HG03159 (cell line): ENCODE measurements at regions not wholly inside any gene's neighbourhood (a gene's known extent, or its start where the extent isn't known, plus 50 kb on each side); places are given as distances from the start of the nearest gene placed in this dataset.
"Not testable (repeated sequence)": the region's sequence is repeated elsewhere in the genome, so short reads cannot be mapped to it uniquely, and the experiment has no call there.

Experiments
- ATAC-seq: cut with Tn5 transposase; IDR thresholded peaks from one replicate; pipeline ENCODE4 v1.9.1; 2021; ENCODE audit warnings: mild to moderate bottlenecking, moderate library complexity; ENCODE audit not compliant: unreplicated experiment

DNA sequence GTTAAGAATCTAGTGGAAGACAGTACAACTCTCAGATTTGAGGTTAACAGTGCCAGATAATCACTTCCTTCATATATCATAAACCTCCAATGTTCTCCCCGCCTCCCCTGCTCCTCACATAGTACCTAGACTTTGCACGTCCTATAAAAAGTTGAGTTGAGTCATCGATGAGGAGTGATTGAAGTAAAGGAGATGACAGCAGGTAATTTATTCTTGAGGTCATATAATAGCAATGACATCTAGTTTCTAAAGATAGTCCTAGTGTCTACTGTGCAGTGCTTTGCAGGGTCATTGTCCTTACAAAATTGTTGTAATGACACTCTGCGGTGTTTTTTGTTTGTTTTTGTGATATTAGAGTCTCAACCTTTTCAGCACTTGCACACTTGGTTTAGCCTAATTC lies 510.5 kb upstream of the LRFN5 start:
- ATAC-seq = no peak

DNA sequence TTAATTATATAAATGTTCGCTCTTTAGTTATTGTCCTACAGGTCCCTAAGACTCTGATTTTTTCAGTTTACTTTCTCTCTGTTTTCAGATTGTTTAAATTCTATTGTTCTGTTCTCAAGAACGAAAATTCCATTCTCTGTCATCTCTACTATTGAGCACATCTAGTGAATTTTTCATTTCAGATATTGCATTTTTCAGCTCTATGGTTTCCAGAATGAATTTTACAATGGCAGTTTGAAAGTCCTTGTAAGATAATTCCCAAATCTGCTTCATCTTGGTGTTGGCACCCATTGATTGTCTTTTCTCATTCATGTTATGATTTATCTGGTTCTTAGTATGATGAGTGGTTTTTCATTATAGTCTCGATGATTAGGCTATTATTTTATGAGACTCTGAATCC lies 519.6 kb upstream of the LRFN5 start:
- no peak for ATAC-seq

DNA sequence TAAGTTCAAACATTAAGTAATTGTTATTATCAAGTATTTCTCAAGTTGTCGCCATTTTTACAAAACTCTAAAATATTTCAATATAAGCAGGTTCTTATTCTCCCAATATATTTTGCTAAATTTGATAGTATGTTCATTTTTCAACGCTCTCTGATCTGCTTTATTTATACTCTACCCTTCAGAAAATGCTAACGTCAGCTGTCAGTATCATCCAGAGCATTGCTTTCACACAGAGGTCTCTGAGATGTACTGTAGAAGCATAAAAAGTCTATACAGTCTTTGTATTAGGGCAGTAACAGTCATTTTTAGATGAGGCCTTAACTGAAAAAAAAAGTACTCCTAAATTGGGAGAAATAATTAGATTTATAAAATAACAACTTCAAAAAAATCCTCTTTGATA lies 533.1 kb upstream of the LRFN5 start:
- no peak for ATAC-seq

DNA sequence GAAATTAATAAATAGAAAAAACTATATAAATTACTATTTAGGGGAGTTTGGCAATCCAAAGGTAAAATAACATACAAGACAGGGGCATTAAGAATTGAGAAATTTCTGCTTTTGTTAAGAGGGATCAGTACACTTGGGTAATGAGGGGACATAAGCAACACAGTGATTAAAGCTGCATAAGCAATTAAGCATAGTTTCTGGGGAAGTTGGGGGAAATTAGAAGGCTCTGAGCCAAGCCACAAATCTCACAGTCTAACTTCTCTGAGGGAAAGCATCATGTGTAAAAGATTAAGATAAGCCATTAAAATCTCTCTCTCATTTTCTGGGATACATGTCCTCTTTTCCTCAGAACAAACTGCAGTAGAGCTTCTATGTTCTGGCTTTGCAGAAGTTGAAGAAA lies 533.9 kb upstream of the LRFN5 start:
- no peak for ATAC-seq

DNA sequence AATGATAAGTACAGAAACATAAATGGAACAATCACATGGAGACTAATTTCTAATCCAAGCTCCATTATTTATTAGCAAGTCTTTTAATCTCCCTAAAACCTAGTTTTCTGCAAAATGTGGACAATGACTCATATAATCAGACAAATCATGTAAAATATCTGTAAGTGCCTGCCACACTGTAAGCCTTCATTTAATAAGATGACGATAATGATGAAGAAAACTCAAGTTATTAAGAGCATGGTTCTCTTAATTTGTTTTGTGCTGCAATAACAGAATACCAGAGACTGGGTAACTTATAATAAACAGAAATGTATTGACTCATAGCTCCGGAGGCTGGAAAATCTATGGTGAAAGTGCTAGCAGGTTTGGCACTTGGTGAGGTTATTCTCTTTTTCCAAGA lies 535.3 kb upstream of the LRFN5 start:
- ATAC-seq = no peak

DNA sequence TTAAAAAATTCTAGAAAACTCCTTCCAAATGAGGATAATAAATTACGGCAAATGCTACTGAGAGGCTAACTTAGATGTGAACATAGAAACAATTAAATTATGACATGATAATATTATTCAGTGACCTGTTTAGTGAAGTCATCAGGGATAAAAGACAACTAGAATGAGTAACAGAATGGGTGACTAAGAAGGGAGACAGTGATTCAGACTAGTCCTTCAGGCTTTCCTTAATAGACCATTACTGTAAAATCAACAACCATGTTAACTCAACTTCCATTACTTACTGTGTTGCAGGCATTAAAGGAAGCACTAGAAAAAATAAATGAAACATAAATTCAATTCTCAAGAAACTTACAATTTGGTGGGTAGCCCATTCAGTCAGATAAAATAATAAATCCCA lies 543.9 kb upstream of the LRFN5 start:
- ATAC-seq = no peak

DNA sequence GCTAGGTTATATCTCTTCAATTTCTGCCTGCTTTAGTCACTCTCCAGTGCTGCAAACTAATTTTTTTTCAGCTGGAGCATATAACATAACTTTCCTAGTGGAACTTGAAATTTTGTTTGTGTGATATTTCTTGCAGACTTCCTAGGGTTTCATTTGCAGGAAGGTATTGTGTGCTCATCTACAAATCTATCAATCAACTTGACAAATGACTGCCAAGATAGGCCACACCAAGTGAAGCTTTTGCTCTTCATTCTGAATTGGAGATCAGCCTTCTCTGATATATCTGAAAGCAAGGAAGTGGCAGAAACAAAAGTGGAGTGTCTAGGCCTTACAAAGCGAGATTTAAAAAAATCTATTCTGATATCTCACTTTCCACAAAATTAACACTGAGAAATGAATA lies 551.1 kb upstream of the LRFN5 start:
- ATAC-seq = no peak

DNA sequence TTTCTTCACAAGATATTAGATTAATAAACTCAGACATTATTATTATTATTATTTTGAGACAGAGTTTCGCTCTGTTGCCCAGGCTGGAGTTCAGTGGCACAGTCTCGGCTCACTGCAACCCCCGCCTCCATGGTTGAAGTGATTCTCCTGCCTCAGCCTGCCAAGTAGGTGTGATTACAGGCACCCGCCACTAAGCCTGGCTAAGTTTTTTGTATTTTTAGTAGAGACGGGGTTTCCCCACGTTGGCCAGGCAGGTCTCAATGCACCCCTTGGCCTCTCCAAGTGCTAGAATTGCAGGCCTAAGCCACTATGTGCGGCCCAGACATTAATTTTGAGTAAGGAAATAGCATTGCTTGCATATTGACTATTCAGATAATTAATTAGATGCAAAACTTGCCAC lies 554.9 kb upstream of the LRFN5 start:
- ATAC-seq = no peak

DNA sequence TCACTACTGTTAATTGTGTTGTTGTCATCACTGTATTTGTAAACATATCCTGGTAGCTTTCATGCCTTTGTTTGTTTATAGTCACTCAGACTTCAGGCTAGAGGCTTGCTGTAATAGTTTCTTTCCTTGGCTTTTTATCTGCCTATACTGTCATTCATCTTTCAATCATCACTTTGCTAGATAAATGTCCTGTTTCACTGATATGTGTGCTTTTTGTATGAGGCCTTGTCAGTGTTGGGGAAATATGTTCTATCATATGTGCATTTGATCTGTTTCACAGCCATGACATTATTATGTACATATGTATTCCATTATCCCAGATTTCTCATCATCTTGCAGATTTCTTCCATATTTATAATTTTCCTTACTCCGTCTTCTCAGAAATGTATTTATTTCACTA lies 558.9 kb upstream of the LRFN5 start:
- ATAC-seq = no peak

DNA sequence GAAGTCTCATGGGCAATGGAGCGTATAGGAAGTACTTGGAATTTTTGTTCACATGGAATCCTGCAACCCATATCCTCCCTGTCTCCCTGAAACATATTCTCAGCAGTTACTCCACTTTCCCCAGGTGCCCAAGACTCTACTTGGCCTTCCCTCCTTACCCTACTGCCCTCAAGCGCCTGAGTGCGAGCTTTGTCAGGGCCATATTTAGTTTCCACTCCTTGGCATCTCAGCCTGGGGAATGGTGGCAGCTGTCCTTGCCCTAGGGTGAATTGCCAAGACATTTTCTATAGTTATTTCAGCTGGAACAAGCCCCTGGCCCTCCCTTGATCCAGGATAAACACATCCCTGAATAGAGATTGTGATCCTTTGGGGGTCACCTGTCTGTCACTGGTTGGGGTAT lies 569.3 kb upstream of the LRFN5 start:
- ATAC-seq = no peak

DNA sequence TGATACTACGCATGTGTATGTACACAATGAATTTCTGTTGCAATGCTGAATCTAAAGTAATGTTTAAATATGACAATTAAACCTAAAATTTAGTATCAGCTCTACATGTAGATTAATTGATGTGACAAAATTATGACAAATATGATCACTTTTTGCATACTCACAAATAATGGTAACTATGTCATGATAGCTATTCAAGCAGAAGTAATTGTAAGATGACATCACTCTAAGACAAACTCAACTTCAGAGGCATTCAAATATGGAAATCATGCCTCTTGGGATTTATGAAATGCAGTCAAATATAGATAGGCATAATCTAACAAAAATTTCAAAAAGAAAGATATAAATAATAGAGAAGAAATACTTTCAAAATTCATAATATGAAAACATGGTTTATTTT lies 571.7 kb upstream of the LRFN5 start:
- ATAC-seq = no peak

DNA sequence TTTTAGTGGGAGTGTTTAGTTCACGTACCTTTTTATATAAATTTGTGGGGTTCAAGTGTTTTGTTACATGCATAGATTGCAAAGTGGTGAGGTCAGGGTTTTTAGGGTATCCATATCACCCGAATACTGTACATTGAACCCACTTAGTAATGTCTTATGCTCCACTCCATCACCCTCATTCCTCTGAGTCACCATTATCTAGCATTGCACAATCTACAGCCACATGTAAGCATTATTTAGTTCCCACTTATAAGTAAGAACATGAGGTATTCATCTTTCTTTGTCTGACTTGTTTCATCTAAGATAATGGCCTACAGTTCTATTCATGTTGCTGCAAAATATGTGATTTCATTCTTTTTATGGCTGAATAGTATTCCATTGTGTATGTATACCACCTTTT lies 583.7 kb upstream of the LRFN5 start:
- no peak for ATAC-seq

DNA sequence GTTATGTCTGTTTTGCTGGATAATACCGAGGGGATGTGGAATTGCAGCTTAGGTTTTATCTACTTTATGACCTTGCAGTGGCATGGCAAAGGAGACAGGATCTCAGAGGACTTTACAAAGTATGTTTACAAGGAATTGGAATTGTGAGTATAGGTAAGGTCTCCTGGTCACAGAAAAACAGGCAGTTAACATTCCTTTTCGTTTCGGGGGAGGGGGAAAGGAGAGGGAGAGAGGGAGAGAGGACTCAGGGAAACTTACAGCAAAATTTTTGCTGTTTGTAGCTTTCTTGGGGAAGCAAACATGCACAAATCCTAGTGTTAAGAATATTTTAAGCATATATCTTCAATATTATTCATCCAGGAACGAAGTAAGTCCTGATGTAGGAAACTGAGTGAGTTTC lies 590.5 kb upstream of the LRFN5 start:
- no peak for ATAC-seq

DNA sequence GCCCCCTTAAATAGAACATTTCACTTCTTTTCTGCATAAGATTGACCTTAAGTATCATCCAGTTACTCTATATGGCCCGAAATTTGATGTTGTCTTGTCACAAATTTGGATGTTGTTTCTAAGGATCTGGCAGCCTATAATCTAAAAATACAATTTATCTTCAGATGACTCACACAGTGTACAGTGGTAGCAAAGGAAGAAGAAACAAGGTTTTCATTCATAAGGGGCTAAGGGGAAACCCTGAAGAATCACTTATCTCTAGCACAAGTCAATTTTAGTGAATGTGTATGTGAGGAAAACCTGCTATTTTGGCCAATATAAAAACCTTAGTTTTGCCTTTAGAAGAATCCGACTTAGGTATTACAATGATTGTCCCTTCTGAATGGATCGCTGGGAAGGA lies 606.3 kb upstream of the LRFN5 start:
- ATAC-seq = no peak

DNA sequence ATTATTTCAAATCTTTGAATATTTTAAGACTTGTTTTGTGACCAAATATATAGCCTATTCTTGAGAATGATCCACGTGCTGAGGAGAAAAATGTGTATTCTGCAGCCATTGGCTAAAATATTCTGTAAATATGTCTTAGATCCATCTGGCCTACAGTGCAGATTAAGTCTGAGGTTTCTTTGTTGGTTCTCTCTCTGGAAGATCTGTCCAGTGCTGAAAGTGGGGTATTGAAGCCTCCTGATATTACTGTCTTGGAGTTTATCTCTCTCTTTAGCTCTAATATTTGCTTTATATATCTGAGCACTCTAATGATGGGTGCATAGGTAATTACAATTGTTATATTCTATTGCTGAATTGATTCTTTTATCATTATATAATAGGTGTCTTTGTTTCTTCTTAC lies 617.4 kb upstream of the LRFN5 start:
- no peak for ATAC-seq

DNA sequence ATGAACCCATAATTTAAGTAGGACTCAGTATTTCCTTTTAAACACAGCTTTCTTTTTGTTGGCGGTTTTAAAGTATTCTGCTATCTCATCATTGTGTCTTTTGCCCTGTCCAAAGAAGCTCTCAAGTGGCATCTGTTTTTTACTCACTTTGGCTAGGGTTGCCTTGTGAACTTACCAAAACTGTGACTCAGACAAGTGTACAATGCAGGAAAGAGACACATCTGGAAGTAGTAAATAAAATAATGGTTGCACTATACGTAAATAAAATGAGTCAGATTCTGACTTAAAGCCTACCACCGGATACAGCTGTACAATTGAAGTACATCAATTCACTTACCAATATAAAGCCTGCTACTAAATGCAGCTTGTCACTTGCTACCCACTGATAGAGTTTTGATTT lies 619.2 kb upstream of the LRFN5 start:
- ATAC-seq = no peak

DNA sequence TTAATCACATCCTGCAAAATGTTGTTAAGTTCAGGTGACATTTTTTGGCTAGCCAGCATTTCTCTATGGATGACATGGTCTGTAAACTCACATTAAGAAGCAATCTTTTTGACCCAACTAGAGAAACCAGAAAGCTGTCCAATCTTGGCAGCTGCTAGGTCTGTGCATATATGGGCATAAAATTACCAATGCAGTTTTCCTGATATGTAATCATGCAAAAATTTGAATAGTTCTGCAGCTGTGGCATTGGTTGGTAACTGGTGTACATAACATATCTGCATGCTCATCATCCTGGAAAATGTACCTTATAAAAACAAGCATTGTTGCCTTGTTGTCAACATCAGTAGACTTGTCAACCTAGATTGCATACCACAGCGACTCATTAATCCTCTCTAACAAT lies 620.0 kb upstream of the LRFN5 start:
- ATAC-seq = no peak

DNA sequence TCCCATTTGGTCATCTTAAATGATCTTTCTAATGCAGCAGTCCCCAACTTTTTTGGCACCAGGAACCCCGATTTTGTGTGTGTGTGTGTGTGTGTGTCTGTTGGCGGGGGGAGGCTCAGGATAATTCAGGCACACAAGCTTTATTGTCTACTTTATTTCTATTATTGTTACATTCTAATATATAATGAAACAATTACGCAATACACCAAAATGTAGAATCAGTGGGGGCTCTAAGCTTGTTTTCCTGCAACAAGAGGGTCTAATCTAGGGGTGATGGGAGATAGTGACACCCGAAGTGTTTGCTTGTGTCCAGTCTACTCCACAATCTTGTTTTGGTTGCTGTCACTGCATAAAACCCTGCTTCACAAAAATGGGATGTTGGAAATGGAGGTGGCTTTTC lies 621.1 kb upstream of the LRFN5 start:
- ATAC-seq = no peak

DNA sequence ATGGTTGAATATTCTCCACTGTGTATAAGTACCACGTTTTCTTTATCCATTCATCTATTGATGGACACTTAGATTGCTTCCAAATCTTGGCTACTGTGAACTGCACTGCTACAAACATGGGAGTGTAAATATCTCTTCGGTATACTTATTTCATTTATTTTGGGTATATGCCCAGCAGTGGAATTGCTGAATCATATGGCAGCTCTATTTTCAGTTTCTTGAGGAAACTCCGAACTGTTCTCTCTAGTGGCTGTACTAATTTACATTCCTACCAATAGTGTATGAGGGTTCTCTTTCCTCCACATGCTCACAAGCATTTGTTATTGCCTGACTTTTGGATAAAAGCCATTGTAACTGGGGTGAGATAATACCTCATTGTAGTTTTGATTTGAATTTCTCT lies 623.1 kb upstream of the LRFN5 start:
- ATAC-seq = no peak

DNA sequence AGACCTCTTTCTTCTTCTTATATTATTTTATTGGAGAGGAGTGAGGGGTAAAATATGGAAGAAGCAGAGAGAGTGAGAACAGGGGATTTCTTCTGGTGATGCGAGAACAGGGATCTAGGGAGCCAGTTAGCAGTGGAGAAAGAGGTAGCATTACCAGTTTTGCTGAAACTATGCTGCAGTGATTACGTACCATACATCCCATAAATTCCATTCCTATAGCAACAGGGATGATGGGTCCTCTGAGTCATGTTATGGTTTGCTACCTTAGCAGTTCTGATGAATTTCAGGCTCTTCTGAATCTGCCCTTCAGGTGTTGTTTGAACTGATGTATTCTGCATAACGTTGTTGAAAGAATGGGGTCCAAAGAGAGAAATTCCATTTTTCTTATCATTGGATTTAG lies 625.4 kb upstream of the LRFN5 start:
- no peak for ATAC-seq

DNA sequence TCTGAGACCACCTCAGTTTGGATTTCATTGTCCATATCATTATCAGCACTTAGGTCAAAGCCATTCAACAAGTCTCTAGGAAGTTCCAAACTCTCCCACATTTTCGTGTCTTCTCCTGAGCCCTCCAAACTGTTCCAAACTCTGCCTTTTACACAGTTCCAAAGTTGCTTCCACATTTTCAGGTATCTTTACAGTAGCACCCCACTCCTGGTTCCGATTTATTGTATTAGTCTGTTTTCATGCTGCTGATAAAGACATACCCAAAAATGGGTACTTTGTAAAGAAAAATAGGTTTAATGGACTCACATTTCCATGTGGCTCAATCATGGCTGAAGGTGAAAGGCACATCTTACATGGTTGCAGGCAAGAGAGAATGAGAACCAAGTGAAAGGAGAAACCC lies 646.4 kb upstream of the LRFN5 start:
- ATAC-seq = not testable (repeated sequence)

DNA sequence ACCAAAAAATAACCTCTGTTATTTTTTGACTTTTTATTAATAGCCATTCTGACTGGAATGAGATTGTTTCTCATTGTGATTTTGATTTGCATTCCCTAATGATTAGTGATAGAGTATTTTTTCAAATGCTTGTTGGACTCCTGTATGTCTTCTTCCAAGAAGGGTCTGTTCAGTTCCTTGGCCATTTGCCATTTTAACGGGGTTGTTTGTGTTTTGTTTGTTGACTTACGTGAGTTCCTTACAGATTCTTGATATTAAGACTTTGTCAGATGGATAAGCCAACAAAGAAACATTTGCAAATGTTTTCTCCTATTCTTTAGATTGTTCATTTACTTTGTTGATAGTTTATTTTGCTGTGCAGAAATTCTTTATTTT lies 651.6 kb upstream of the LRFN5 start:
- ATAC-seq = no peak

DNA sequence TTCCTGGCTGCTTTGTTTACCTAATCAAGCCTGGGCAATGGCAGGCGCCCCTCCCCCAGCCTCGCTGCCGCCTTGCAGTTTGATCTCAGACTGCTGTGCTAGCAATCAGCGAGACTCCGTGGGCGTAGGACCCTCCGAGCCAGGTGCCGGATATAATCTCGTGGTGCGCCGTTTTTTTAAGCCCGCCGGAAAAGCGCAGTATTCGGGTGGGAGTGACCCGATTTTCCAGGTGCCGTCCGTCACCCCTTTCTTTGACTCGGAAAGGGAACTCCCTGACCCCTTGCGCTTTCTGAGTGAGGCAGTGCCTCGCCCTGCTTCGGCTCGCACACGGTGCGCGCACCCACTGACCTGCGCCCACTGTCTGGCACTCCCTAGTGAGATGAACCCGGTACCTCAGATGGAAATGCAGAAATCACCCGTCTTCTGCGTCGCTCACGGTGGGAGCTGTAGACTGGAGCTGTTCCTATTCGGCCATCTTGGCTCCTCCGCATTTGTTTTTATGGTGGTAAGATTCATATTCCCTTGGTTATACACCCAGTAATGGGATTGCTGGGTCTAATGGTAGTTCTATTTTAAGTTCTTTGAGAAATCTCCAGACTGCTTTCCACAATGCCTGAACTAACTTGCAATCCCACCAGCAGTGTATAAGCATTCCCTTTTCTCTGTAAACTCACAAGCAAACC lies 652.1 kb upstream of the LRFN5 start:
- ATAC-seq = not testable (repeated sequence)

DNA sequence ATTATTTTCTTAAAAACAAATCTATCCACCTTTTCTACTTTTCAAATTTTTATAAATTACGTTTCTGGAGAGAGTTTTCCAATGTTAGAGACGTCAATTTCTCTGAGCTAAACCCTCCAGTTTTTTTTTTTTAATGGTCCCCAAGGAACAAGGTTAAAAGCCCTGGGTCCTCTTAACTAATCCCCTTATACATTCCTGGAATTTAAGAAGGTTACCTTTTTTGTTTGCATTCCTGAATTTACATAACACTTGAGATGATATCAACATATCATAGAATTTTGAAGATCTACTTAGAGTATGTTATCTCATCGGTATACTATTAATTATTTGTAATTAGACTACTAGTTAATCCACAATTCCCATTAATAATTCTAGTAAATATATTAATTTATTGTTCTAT lies 662.2 kb upstream of the LRFN5 start:
- no peak for ATAC-seq
